ENCODE measurements at regions not wholly inside any gene's neighbourhood (a gene's known extent, or its start where the extent isn't known, plus 50 kb on each side); places are given as distances from the start of the nearest gene placed in this dataset.

- TF ChIP-seq ZNF274 (IDR thresholded peaks at IDR 0.05; ENCODE audit: low read depth, low read length) (no peak), SUZ12 (IDR thresholded peaks at IDR 0.05; ENCODE audit: extremely low read depth, insufficient read depth, insufficient read length) (no peak), YY1 (IDR thresholded peaks at IDR 0.05; ENCODE audit: insufficient read depth, insufficient read length) (no peak)
These were observed 185.1 kb downstream of the PLPP3 start for GRCh38 chr1:56394298-56394697.

Data from NT2/D1 (cell line).